Hepatocyte (in vitro differentiated cells): ENCODE measurements at regions not wholly inside any gene's neighbourhood (a gene's known extent, or its start where the extent isn't known, plus 50 kb on each side); places are given as distances from the start of the nearest gene placed in this dataset.
"Not testable (repeated sequence)": the region's sequence is repeated elsewhere in the genome, so short reads cannot be mapped to it uniquely, and the experiment has no call there.

Experiments used
- DNase-seq: peaks from one replicate; pipeline ENCODE4 v3.0.0-alpha.2; 2016; ENCODE audit warnings: low spot score
- H2AFZ ChIP-seq: fragments of 200-600 bp; sonication (generic); 2 replicates; pipeline ENCODE4 v1.6.0; 2016; ENCODE audit warnings: antibody characterized with exemption, mild to moderate bottlenecking
- H3K27ac ChIP-seq: fragments of 200-600 bp; sonication (generic); 2 replicates; pipeline ENCODE4 v1.5.1; 2016; ENCODE audit warnings: mild to moderate bottlenecking
- H3K27me3 ChIP-seq: fragments of 200-600 bp; sonication (generic); 2 replicates; pipeline ENCODE4 v1.6.1; 2016
- H3K36me3 ChIP-seq: fragments of 200-600 bp; sonication (generic); replicated peaks from 2 replicates; pipeline ENCODE4 v1.5.1; 2016; ENCODE audit warnings: low read depth; ENCODE audit not compliant: insufficient read depth
- H3K4me1 ChIP-seq: fragments of 200-600 bp; sonication (generic); 2 replicates; pipeline ENCODE4 v1.5.1; 2016; ENCODE audit warnings: mild to moderate bottlenecking, moderate library complexity; ENCODE audit not compliant: insufficient read depth
- H3K4me2 ChIP-seq: fragments of 200-600 bp; sonication (generic); 2 replicates; pipeline ENCODE4 v1.6.0; 2016
- H3K4me3 ChIP-seq: fragments of 200-600 bp; sonication (generic); 2 replicates; pipeline ENCODE4 v1.5.1; 2016; ENCODE audit warnings: mild to moderate bottlenecking
- H3K79me2 ChIP-seq: fragments of 200-600 bp; sonication (generic); 2 replicates; pipeline ENCODE4 v1.6.0; 2017; ENCODE audit warnings: mild to moderate bottlenecking
- H3K9me2 ChIP-seq: fragments of 200-600 bp; sonication (generic); replicated peaks from 2 replicates; pipeline ENCODE4 v1.6.0; 2017; ENCODE audit warnings: mild to moderate bottlenecking; ENCODE audit not compliant: insufficient read depth
- H3K9me3 ChIP-seq: fragments of 200-600 bp; sonication (generic); 2 replicates; pipeline ENCODE4 v1.5.1; 2016; ENCODE audit warnings: low read depth, mild to moderate bottlenecking
- H4K20me1 ChIP-seq: fragments of 200-600 bp; sonication (generic); 2 replicates; pipeline ENCODE4 v1.6.0; 2016; ENCODE audit warnings: mild to moderate bottlenecking; ENCODE audit not compliant: insufficient read depth, poor library complexity, severe bottlenecking
- EZH2 ChIP-seq: fragments of 200-600 bp; sonication (generic); IDR thresholded peaks from 2 replicates; pipeline ENCODE4 v1.6.1; 2016; ENCODE audit warnings: antibody characterized with exemption, mild to moderate bottlenecking, borderline replicate concordance
- EZH2phosphoT487 ChIP-seq: fragments of 200-600 bp; sonication (generic); IDR thresholded peaks from one replicate; pipeline ENCODE4 v1.6.1; 2018; ENCODE audit warnings: antibody characterized with exemption, mild to moderate bottlenecking, low read depth, moderate library complexity; ENCODE audit not compliant: unreplicated experiment, severe bottlenecking
- WGBS: methylation state at CpG from one replicate; pipeline ENCODE4 v1.1.6; 2016; ENCODE audit warnings: low lambda C conversion rate; ENCODE audit errors: missing lambda C conversion rate; 5-methylcytosine and 5-hydroxymethylcytosine counted together
- TF ChIP-seq, protein P1 (sequence below): fragments of 200-600 bp; sonication (generic); IDR thresholded peaks from 2 replicates; pipeline ENCODE4 v1.5.1; 2016; ENCODE audit warnings: antibody characterized with exemption, mild to moderate bottlenecking; ENCODE audit not compliant: poor library complexity

GRCh38 chr6:15908871-15909270 is 220.0 kb upstream of the MYLIP start:
- H3K4me2 ChIP-seq, result no peak overlapping the region
- WGBS, result 82% methylated on average over 5 of the region's 5 CpGs
- no peaks in the 10 kb centered on the region for H3K36me3 ChIP-seq
- no peak for DNase-seq
- no peaks in the 10 kb centered on the region for H3K79me2 ChIP-seq
- no peak overlapping the region for H3K4me3 ChIP-seq
- peak overlapping the region; percentile 53 for H3K27ac ChIP-seq
- no peak overlapping the region for H2AFZ ChIP-seq
- H4K20me1 ChIP-seq, result no peaks in the 10 kb centered on the region
- no peaks in the 10 kb centered on the region for H3K9me3 ChIP-seq
- peaks cover 15% of the 10 kb centered on the region for H3K4me1 ChIP-seq
- TF ChIP-seq EZH2phosphoT487 (no peak), EZH2 (no peak)
- TF ChIP-seq, protein P1, sequence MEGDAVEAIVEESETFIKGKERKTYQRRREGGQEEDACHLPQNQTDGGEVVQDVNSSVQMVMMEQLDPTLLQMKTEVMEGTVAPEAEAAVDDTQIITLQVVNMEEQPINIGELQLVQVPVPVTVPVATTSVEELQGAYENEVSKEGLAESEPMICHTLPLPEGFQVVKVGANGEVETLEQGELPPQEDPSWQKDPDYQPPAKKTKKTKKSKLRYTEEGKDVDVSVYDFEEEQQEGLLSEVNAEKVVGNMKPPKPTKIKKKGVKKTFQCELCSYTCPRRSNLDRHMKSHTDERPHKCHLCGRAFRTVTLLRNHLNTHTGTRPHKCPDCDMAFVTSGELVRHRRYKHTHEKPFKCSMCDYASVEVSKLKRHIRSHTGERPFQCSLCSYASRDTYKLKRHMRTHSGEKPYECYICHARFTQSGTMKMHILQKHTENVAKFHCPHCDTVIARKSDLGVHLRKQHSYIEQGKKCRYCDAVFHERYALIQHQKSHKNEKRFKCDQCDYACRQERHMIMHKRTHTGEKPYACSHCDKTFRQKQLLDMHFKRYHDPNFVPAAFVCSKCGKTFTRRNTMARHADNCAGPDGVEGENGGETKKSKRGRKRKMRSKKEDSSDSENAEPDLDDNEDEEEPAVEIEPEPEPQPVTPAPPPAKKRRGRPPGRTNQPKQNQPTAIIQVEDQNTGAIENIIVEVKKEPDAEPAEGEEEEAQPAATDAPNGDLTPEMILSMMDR, result no peak
- no peaks in the 10 kb centered on the region for H3K9me2 ChIP-seq
- no peaks in the 10 kb centered on the region for H3K27me3 ChIP-seq

- Histone ChIP-seq H3K27ac (peak overlapping the region; percentile 64), H4K20me1 (no peaks in the 10 kb centered on the region), H3K36me3 (no peaks in the 10 kb centered on the region), H3K4me1 (peaks cover 15% of the 10 kb centered on the region), H3K4me2 (peak overlapping the region; percentile 6), H3K79me2 (no peaks in the 10 kb centered on the region), H3K9me2 (no peaks in the 10 kb centered on the region), H3K4me3 (no peak overlapping the region), H3K9me3 (no peaks in the 10 kb centered on the region), H2AFZ (no peak overlapping the region), H3K27me3 (no peaks in the 10 kb centered on the region)
- 46% methylated on average over 11 of the region's 11 CpGs for WGBS
- no peak for TF ChIP-seq EZH2phosphoT487
- TF ChIP-seq EZH2, result no peak
- peak; percentile 66 for DNase-seq
These were observed 220.9 kb upstream of the MYLIP start for GRCh38 chr6:15907914-15908518.

DNA sequence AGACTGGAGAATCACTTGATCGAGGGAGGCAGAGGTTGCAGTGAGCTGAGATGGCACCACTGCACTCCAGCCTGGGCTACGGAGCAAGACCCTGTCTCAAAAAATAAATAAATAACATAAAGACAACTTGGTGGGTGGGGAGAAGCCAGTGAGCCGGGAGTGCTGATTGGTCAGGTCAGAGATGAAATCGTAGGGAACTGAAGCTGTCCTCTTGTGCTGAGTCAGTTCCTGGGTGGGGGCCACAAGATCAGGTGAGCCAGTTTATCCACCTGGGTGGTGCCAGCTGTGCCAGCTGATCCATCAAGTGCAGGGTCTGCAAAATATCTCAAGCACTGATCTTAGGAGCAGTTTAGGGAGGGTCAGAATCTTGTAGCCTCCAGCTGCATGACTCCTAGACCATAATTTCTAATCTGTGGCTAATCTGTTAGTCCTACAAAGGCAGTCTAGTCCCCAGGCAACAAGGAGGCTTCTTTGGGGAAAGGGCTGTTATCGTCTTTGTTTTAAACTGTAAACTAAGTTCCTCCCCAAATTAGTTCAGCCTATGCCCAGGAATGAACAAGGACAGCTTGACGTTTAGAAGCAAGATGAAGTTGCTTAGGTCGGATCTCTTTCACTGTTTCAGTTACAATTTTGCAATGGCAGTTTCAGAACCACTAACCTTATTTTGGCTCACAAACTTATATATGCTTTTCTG is 221.5 kb upstream of the MYLIP start:
- not testable (repeated sequence) for H3K79me2 ChIP-seq, H2AFZ ChIP-seq, H3K9me2 ChIP-seq, DNase-seq, H3K27me3 ChIP-seq, H4K20me1 ChIP-seq, H3K4me3 ChIP-seq, H3K36me3 ChIP-seq, H3K9me3 ChIP-seq
- peaks cover 15% of the 10 kb centered on the region for H3K4me1 ChIP-seq
- H3K27ac ChIP-seq, result peak overlapping the region; percentile 64
- WGBS, result 74% methylated on average over 7 of the region's 7 CpGs
- peak overlapping the region; percentile 5 for H3K4me2 ChIP-seq

GRCh38 chr6:15906420-15907016 is 222.4 kb upstream of the MYLIP start:
- Histone ChIP-seq H3K27me3 (no peaks in the 10 kb centered on the region), H3K4me3 (no peak overlapping the region), H3K4me2 (no peak overlapping the region), H3K9me2 (no peaks in the 10 kb centered on the region), H4K20me1 (no peaks in the 10 kb centered on the region), H3K9me3 (no peaks in the 10 kb centered on the region), H2AFZ (no peak overlapping the region), H3K4me1 (peaks cover 15% of the 10 kb centered on the region), H3K27ac (no peak overlapping the region), H3K79me2 (no peaks in the 10 kb centered on the region), H3K36me3 (no peaks in the 10 kb centered on the region)
- no peak for DNase-seq
- WGBS, result 93% methylated on average over 10 of the region's 10 CpGs
- TF ChIP-seq EZH2phosphoT487, result no peak
- TF ChIP-seq, protein P1, result no peak
- TF ChIP-seq EZH2, result no peak
